ENCODE measurements at regions not wholly inside any gene's neighbourhood (a gene's known extent, or its start where the extent isn't known, plus 50 kb on each side); places are given as distances from the start of the nearest gene placed in this dataset.

- DNase-seq (ENCODE audit: low spot score), result peak; percentile 56
Observed at GRCh38 chr3:148309390-148310035, 388.2 kb upstream of the AGTR1 start.

GRCh38 chr3:148315756-148316155, 381.9 kb upstream of the AGTR1 start:
- peak; percentile 32 for DNase-seq (ENCODE audit: low spot score)

GRCh38 chr3:148318240-148318639, 379.5 kb upstream of the AGTR1 start:
- DNase-seq (ENCODE audit: low spot score), result no peak

GRCh38 chr3:148319161-148319915, 378.4 kb upstream of the AGTR1 start:
- peak; percentile 65 for DNase-seq (ENCODE audit: low spot score)

- DNase-seq (ENCODE audit: low spot score), result no peak
Observed at GRCh38 chr3:148319960-148320359, 377.7 kb upstream of the AGTR1 start.

GRCh38 chr3:148329481-148330235, 368.0 kb upstream of the AGTR1 start:
- no peak for DNase-seq (ENCODE audit: low spot score)

- no peak for DNase-seq (ENCODE audit: low spot score)
Observed at GRCh38 chr3:148330542-148330941, 367.2 kb upstream of the AGTR1 start.

- DNase-seq (ENCODE audit: low spot score), result no peak
Observed at GRCh38 chr3:148331081-148331846, 366.4 kb upstream of the AGTR1 start.

GRCh38 chr3:148332509-148332908, 365.2 kb upstream of the AGTR1 start:
- no peak for DNase-seq (ENCODE audit: low spot score)

- no peak for DNase-seq (ENCODE audit: low spot score)
Observed at GRCh38 chr3:148333091-148333490, 364.6 kb upstream of the AGTR1 start.

GRCh38 chr3:148335612-148336011, 362.1 kb upstream of the AGTR1 start:
- DNase-seq (ENCODE audit: low spot score), result no peak

- no peak for DNase-seq (ENCODE audit: low spot score)
Observed at GRCh38 chr3:148343416-148343815, 354.3 kb upstream of the AGTR1 start.

GRCh38 chr3:148344521-148344920, 353.2 kb upstream of the AGTR1 start:
- DNase-seq (ENCODE audit: low spot score), result no peak

GRCh38 chr3:148360051-148360450, 337.7 kb upstream of the AGTR1 start:
- no peak for DNase-seq (ENCODE audit: low spot score)

- peak; percentile 50 for DNase-seq (ENCODE audit: low spot score)
Observed at GRCh38 chr3:148366743-148367410, 330.8 kb upstream of the AGTR1 start.

- DNase-seq (ENCODE audit: low spot score), result no peak
Observed at GRCh38 chr3:148367756-148368155, 329.9 kb upstream of the AGTR1 start.

GRCh38 chr3:148369381-148369780, 328.3 kb upstream of the AGTR1 start:
- no peak for DNase-seq (ENCODE audit: low spot score)

GRCh38 chr3:148372206-148372875, 325.4 kb upstream of the AGTR1 start:
- DNase-seq (ENCODE audit: low spot score), result no peak

- DNase-seq (ENCODE audit: low spot score), result no peak
Observed at GRCh38 chr3:148373961-148374360, 323.7 kb upstream of the AGTR1 start.

GRCh38 chr3:148379763-148380382, 317.8 kb upstream of the AGTR1 start:
- peak; percentile 79 for DNase-seq (ENCODE audit: low spot score)

GRCh38 chr3:148381051-148381450, 316.7 kb upstream of the AGTR1 start:
- DNase-seq (ENCODE audit: low spot score), result no peak
